HG03060 (cell line): ENCODE measurements at regions not wholly inside any gene's neighbourhood (a gene's known extent, or its start where the extent isn't known, plus 50 kb on each side); places are given as distances from the start of the nearest gene placed in this dataset.
"Not testable (repeated sequence)": the region's sequence is repeated elsewhere in the genome, so short reads cannot be mapped to it uniquely, and the experiment has no call there.

ENCODE experiments used
- ATAC-seq: cut with Tn5 transposase; IDR thresholded peaks from one replicate; pipeline ENCODE4 v1.9.1; 2021; ENCODE audit warnings: low read depth, moderate number of reproducible peaks; ENCODE audit not compliant: unreplicated experiment

GRCh38 chr5:102663749-102664530 is 91.2 kb upstream of the PAM start:
- no peak for ATAC-seq

- ATAC-seq = no peak
These were observed 90.3 kb upstream of the PAM start for GRCh38 chr5:102664616-102665335.

DNA sequence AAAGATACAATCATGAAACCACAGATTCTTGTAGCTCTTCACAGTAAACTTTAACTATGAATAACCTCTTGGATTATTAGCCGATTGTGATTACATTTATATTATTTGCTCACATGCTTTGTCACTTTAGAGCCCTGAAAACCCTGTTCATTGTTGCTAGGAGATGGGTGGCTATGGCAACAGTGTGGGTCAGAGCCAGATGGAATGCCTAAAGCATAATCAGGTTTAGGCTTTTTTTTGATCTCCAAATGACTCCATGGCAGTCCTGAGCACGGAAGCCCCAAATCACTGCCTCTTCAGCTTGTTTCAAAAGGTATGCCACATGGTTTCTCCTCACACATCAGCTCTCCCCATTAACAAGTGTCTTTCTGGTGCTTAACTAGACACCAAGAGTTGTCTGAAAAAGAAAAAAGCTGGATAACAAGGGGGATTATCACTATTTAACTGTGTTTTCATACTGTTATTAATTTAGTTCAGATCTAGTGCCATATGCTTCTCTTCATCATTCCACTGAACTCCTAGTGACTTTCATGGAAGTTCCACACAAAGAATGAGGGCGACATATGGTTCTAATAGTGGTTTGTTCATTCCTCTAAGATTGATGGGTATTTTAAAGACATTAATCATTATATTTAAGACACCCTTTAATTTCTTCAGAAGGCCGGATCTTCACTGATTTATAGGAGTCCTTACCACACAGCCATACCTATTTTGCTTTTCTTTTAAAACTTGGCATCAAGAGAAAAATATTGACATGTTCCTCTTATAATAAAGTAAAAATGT is 88.8 kb upstream of the PAM start:
- ATAC-seq = no peak

GRCh38 chr5:102668220-102668932 is 86.7 kb upstream of the PAM start:
- ATAC-seq = no peak

- no peak for ATAC-seq
These were observed 84.8 kb upstream of the PAM start for GRCh38 chr5:102670224-102670836.

- not testable (repeated sequence) for ATAC-seq
These were observed 83.9 kb upstream of the PAM start for GRCh38 chr5:102671033-102671734.

DNA sequence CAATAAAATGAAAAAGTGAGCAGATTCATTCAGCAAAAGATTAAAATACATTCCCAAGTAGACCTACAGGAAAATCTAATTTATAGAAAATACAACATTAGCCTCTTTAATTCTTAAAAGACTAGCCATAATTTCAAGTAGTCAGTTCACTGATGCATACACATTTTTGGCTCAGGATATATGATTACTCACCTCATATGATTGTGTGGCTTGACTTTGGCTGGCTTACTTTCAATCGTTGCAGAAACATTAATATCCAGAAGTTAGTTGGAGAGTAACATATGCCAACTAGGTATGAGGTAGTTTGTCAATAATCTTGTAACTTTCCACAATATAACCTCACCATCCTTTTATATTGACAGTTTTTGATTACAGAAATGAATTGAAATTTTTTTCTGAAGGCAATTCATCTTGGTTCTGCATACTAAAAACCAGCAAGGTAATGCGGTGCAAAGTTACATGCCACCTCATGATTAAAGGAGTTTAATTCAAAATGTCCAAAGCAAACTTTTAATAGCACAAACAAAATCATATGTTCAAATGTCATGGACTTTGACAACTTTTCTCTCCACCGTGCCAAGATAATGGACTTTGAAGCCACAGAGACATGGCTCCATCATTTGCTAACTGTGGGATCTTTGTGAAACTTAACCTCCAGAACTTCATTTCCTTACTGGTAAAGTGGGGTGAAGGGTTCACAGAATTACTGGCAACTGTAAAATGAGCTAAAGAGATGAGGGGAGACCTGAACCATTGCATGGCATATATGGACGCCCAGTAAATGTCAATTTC is 76.6 kb upstream of the PAM start:
- no peak for ATAC-seq

DNA sequence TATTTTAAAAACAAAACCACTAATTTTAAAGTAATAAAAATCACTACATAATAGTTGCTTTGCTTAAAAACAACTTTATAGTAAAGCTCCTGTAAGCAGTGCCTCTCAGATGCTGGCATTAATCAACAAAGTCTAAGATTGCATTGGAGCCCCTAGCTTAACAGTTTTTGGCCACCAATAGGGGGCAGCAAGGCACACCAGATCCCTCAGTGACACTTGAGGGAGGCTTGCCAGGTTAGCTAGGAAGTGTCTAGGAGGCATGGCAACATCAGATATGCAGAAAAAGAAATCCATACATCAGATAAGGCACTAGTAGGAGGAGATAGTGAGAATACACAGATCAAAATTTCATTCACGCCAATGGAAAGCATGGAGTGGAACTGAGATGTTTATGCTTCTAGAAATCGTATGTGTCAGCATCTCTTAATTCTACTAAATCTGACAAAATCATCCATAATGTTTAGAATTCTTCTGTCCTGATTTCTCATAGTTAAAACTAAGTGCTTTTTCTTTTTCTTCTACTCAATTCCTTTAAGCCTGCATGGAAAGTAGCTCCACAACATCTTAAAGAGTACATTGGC is 73.6 kb upstream of the PAM start:
- peak; percentile 86 for ATAC-seq

DNA sequence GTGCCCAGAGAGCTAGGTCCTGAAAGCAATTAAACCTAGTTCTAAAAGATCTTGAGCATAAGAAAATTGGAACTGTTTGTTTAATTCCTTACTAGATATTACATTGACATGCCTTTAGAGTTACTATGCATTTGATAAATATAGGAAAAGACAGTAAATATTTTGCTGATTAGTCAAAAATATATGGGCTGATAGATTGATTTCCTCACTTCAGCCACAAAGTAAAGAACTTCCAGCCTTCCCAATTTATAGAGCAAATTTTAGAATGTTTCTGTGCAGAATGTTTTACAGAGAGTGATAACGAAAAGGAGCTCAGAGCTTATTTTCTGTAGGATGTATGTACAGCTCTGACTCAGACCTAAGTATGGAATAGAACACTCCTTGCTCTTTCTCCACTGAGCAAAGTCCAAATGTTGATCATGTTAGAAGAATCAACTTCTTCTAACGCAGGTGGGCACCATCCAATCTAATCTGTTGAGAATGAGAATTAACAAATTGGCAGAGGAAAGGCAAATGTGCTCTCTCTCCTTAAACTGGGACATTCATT is 72.9 kb upstream of the PAM start:
- ATAC-seq = no peak

DNA sequence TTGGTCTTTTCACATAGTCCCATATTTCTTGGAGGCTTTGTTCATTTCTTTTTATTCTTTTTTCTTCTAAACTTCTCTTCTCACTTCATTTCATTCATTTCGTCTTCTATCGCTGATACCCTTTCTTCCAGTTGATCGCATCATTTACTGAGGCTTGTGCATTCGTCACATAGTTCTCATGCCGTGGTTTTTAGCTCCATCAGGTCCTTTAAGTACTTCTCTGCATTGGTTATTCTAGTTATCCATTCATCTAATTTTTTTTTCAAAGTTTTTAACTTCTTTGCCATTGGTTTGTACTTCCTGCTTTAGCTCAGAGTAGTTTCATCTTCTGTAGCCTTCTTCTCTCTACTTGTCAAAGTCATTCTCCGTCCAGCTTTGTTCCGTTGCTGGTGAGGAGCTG is 67.0 kb upstream of the PAM start:
- ATAC-seq = not testable (repeated sequence)

DNA sequence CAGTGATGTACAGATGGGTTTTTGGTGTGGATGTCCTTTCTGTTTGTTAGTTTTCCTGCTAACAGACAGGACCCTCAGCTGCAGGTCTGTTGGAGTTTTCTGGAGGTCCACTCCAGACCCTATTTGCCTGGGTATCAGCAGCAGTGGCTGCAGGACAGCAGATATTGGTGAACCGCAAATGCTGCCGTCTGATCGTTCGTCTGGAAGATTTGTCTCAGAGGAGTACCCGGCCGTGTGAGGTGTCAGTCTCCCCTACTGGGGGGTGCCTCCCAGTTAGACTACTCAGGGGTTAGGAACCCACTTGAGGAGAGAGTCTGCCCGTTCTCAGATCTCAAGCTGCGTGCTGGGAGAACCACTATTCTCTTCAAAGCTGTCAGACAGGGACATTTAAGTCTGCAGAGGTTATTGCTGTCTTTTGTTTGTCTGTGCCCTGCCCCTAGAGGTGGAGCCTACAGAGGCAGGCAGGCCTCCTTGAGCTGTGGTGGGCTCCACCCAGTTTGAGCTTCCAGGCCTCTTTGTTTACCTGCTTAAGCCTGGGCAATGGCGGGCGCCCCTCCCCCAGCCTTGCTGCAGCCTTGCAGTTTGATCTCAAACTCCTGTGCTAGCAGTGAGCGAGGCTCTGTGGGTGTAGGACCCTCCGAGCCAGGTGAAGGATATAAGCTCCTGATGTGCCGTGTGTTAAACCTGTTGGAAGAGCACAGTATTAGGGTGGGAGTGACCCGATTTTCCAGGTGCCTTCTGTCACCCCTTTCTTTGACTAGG is 66.3 kb upstream of the PAM start:
- not testable (repeated sequence) for ATAC-seq

DNA sequence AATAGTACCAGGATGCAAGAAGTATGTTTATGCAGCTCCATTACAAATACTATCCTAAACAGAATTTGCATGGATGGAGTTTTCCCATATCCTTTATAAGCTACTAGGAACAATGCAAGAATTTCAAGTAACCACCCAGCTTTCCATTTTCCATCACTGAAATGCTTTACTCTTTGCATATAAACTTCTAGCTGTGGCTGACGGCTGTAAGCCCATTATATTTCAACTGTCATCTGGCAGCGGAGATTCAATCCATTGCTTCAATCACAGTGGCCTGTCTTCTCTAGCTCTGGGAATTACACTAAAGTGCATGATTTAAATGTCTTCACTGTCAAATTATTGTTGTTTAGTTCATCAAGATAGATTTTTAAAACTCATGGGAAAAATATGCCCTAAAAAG is 64.2 kb upstream of the PAM start:
- ATAC-seq = no peak

DNA sequence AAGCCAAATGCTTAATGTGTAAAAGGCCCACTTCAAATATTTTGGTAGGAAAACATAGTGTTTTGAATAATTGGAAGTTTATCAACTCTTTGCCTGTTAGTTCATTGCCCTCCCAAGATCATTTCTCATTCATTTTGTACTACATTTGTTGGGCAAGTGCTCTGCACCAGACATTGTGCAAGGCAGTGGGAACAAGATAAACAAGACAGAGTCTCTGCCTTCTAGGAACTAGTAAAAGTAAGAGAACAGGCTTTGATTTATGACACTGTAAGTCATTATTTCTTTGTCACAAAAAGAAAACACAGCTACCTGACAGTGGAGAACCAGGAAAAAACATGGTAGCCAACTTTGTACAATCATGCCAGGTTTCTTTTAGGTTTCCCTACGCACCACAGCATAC is 63.7 kb upstream of the PAM start:
- no peak for ATAC-seq

DNA sequence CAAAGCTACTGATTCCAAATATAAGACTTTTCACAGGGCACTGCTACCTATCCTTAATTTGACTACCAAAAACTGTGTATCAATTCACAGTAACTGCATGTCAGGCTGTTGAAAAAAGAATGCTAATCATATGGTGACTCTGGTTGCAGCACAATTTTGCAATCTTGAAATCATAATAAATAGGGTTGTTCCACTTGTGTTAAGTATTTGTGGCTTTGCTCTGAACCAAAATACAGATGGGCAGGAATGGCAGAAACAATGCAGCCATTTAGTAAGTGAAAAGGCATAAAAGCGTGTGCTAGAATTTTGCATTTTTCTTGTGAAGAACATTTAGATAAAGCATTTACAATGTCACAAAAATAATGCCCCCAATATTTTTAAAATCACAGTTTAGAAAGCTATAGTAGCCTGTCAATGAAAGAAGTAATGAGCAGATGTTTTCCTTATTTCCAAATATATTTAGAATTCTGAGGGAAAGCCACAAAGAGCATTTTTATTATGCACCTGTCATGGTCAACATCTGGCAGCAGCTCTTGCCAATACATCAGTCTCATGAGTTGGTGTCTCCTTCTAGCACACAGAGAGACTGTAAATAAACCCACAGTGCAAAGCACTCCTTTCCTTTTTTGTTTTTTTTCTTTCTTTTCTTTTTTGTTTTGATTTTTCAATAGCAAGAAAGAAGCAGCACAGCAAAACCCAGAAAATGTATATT is 54.8 kb upstream of the PAM start:
- no peak for ATAC-seq

DNA sequence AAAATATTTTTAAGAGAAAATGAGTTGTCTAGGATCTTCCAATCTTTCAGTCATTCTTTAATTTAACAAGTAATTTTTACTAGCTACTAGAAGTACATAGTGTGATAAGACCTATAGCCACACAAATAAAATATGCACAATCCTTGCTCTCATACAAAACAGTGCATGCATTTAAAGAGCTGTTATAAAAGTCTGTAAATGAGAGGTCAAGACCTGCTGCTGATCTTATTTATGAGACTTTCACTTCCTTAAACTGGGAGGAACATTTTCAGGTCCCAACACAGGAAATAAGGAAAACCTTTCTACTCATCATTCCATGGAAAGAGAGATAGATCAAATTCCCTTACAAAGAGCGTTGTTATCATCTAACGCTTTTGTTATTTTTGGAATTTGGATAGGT is 54.2 kb upstream of the PAM start:
- ATAC-seq = no peak

- no peak for ATAC-seq
These were observed 53.4 kb upstream of the PAM start for GRCh38 chr5:102701748-102702147.
